Thyroid gland (tissue), 4 donors: ENCODE measurements at regions not wholly inside any gene's neighbourhood (a gene's known extent, or its start where the extent isn't known, plus 50 kb on each side); places are given as distances from the start of the nearest gene placed in this dataset.
"Not testable (repeated sequence)": the region's sequence is repeated elsewhere in the genome, so short reads cannot be mapped to it uniquely, and the experiment has no call there.

Experiments
- POLR2A ChIP-seq, 2 donors: fragments of 450-650 bp; IDR thresholded peaks; one replicate each; pipeline ENCODE4 v1.6.1; 2017; ENCODE audit warnings: antibody characterized with exemption in 2 of 2, mild to moderate bottlenecking in 2 of 2, moderate library complexity in 1 of 2
- TF ChIP-seq, protein P1 (sequence below), 6 experiments: fragments of 200-600 bp in 3 of 6; fragments of 450-650 bp in 3 of 6; sonication (generic) in 3 of 6; IDR thresholded peaks; one replicate each; pipeline ENCODE4 v1.5.1; 2016 to 2019; ENCODE audit warnings: antibody characterized with exemption in 6 of 6, mild to moderate bottlenecking in 2 of 6, inconsistent platforms in 1 of 6, moderate library complexity in 1 of 6

DNA sequence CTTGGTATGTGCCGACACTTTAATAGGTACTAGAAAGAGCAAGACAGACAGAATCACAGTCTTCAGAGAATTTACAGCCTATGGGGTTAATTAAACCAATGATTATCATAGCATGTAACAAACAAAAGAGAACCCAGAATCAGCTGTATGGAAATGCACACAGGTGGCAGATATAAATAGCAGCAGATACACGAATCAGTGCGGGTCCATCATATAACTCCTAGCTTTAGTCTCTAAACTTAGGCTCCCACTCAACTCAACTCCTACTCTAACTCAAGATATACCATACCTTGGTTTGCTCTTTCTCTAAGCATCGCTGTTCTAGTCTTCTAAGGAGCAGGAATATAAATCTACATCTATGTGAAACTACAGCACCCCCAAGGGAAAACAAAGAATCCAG, 132.0 kb upstream of the NBPF26 start:
- TF ChIP-seq, protein P1, sequence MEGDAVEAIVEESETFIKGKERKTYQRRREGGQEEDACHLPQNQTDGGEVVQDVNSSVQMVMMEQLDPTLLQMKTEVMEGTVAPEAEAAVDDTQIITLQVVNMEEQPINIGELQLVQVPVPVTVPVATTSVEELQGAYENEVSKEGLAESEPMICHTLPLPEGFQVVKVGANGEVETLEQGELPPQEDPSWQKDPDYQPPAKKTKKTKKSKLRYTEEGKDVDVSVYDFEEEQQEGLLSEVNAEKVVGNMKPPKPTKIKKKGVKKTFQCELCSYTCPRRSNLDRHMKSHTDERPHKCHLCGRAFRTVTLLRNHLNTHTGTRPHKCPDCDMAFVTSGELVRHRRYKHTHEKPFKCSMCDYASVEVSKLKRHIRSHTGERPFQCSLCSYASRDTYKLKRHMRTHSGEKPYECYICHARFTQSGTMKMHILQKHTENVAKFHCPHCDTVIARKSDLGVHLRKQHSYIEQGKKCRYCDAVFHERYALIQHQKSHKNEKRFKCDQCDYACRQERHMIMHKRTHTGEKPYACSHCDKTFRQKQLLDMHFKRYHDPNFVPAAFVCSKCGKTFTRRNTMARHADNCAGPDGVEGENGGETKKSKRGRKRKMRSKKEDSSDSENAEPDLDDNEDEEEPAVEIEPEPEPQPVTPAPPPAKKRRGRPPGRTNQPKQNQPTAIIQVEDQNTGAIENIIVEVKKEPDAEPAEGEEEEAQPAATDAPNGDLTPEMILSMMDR (IDR thresholded peaks at IDR 0.05), result not testable (repeated sequence)
- TF ChIP-seq POLR2A (IDR thresholded peaks at IDR 0.05), result not testable (repeated sequence)
